GM18858 (cell line): ENCODE measurements at regions not wholly inside any gene's neighbourhood (a gene's known extent, or its start where the extent isn't known, plus 50 kb on each side); places are given as distances from the start of the nearest gene placed in this dataset.
A peak's percentile ranks its signal among the peaks of the same experiment; 100 is the strongest.
"Not testable (repeated sequence)": the region's sequence is repeated elsewhere in the genome, so short reads cannot be mapped to it uniquely, and the experiment has no call there.

ENCODE experiments used
- ATAC-seq: cut with Tn5 transposase; IDR thresholded peaks from one replicate; pipeline ENCODE4 v1.9.1; 2021; ENCODE audit not compliant: unreplicated experiment

DNA sequence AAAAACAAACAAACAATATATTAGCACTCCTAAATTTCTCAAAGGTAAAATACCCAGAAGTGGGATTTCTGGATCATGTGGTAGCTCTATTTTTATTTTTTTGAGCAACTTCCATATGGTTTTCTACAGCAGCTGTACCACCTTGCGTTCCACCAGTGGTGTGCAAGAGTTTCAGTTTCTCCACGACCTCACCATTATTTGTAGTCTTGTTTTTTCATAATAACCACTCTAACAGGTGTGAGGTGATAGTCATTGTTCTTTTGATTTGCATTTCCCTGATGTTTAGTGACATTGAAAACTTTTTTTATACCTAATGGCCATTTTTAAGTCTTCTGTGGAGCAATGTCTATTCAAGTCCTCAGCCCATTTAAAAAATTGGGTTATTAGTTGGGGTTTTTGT, 127.3 kb upstream of the SLC38A2 start:
- ATAC-seq = peak; percentile 87

DNA sequence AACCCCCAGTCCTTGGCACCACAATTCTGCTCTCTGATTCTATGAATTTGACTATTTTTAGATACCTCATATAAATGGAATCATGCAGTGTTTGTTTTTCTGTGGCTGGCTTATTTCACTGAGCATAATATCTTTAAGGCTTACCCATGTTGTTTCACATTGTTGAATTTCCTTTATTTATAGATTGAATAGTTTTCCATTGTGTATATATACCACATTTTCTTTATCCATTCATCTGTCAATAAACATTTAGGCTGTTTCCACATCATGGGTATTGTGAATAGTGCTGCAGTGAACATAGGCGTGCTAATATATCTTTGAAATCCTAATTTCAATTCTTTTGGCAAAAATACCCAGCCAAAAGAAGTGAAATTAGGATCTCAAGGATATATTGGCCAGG, 126.7 kb upstream of the SLC38A2 start:
- no peak for ATAC-seq

DNA sequence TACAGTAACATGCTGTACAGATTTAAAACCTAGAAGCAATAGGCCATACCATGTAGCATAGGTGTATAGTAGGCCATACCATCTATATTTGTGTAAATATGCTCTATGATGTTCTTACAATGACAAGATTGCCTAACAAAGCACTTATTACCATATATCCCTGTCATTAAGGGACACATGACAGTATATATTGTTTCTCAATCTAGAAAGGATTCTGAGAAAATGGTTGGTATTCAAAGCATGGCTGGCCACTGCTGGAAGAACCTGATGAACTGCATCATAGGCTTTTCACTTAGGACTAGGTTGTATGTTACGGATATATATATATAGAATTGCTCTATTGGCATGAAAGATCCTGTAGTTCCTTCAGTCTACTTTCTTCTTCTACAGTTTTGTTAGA, 125.2 kb upstream of the SLC38A2 start:
- ATAC-seq = no peak

DNA sequence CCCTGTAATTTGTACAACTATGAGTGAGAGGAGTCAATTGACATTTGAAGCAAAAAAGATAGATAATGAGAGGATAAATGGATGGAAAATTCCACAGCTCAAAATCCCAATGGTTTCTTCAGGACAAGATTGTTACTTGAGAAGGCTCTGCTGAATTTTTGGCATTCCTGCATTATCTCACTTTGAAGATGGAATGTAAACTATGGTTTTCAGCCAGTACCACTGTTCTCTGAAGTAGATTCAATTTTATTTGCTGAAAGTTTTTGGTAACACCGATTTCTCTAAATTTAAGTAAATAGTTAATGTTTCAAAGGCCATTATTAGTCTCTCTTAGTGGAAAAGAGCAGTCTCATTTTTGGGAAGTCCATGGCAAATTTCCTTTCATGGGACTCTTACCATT, 121.9 kb upstream of the SLC38A2 start:
- no peak for ATAC-seq

DNA sequence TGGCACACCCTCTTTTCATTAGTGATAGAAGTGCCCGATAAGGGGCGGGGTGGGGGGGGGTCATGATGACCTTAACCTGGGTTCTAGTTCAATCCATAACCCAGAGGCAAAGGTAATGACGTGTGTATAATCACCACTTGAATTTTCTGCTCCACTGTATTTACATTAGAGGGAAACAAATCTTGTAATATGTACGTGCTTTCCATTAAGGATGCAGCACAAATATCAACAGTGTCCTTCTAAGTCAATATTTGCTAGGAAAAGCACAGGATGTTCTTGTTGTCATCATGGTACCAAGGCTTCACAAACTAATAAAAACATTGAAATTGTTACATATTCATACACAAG, 121.2 kb upstream of the SLC38A2 start:
- ATAC-seq = no peak

DNA sequence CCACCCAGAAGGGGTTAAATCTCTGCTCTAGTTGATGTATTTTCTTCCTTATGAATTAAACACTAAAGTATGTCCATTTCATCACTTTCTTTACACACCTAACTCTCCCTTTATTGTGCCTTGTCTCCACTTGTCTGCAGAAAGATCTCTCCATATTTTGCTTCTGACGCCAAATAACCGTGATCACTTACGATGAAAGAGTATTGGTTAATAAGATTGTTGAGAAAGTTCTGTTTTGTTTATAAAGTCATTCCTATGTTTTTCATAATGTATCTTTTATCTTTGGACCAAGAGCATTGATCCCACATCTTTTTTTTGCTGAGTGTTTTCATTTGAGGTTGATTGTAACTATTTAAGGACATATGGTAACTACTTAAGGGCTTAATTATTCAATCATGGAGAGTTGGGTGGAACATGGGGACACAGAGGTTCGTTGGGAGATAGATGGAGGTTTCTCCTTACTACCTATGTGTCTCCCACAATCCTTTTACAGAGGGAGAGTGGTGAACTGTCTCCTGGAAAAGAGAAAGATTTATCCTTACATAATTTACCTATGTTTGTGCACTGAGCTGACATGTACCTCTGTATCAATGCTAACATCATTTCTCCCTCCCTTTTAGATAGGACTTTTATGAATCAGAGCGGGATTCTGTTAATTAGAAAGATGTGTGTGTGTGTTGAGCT, 120.7 kb upstream of the SLC38A2 start:
- no peak for ATAC-seq

DNA sequence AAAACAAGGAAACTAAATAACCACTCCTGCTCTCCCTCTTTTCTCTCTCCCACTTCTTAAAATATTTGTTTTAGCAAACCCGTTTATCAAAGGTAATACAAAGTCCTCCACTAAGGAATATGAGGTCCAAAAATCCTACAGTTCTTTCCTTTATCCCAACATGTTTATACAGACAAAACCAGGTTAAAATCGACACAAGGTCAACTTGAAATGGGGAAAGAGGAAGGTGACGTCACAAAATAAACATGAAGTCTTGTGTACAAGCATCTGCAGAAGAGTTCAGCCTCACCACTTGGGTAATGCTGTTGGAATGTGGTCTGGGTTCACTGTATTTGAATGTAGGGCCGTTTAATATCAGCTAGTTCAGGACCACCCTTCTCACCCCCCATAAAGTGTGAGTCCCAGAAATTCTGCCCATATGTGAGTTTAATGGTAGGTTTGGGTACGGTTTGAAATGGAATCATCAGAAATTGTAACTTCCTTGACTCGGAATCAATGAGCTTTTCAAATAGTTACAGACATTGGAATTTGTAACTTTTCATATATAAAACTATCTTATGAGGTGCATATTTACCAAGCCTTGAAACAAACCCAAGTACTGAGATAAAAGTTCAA, 120.0 kb upstream of the SLC38A2 start:
- ATAC-seq = no peak

DNA sequence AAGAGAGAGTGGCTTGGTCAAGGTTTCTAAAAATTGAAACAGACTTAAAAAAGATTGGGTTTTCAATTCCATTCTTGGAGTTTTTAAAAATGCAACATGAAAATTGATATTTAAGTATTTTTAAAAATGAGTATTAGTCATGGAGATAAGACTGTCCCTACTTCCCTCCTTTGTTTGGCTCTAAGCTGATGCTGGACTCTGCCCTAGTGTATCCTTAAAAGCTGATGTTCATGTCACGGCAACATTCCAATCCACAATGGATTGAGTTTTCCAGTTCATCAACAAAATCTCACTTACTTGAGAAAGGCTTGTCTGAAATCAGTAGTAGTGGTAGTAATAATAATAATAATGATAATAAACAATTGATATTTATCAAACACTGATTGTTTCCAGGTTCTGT, 119.0 kb upstream of the SLC38A2 start:
- ATAC-seq = no peak

DNA sequence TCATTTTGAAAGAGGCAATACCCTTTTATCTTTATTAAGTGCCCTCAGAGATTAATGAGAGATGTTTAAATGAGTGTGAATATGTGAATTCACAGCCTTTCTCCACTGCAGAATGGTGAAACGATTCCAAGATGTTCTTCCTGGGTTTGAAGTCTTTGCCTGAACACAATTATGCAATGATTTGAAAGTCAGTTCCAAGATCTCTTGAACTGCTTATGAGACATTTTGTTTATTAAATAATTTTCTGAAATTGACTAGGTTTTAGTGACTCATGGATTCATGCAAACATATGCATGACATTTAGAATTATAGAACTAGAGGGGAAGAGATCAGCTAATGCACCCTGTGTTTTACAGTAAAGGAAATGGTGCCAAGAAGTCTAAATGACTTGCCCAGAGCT, 118.1 kb upstream of the SLC38A2 start:
- ATAC-seq = no peak

DNA sequence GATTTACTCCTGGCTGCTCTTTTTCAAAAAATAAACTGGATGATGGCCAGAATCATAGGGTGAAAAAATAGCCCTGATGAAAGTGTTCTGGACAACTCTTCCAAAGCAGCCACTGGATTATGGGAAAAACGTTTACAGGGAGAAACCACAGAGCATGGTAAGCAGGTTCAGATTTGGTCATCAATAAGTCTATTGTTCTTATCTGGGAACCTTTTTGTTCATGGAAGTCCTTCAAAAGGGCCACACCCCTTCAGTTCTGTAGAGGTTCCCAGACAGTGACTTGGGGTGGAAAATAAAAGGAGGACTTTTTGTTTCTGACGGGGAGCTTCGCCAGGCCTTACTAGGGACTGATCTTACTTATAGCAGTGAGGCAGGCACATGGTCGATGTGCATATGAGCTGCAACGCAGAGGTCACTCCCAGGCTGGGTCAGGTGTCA, 117.4 kb upstream of the SLC38A2 start:
- ATAC-seq = no peak

DNA sequence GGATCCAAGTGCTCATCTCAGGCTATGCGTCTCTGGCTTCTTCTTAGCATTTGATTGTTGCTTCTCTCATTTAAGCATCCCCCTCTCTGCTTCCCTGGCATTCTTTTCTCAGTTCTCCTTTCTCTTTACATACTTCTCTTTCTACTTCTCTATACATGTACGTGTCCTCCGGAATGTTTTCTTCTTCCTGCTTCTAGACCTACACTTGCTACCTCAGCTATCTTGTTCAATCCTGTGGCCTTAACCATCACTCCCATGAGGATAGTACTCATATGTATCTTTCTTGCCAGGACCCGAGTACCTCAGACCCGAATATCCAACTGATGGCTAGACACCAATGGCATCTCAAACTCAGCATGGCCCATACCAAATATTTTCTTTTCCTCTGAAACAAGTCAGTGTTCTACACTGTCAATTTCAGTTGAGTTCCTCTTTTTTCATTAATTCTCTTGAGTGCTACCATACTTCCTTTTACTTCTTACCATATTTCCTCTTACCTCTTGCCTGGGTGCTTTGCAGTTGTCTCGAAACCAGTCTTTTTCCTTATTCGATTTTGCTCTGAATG, 115.1 kb upstream of the SLC38A2 start:
- ATAC-seq = peak; percentile 57

DNA sequence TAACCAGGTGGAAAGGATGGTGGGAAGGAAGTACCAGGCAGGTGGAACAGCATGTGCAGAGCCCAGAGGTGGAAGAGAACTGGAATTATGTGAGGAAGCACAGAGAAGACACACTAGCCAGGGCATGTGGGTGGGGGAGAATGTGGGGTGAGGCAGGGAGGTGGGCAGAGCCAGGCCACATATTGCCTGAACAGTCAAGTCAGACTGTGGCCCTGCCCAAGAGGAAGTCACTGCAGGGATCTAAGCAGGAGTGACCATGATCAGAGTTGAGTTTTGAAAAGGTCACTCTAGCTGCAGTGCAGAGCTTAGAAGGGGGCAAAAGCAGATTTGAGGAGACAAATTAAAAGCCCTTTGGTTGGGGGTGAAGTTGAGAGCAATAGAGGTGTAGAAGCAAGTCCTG, 114.0 kb upstream of the SLC38A2 start:
- ATAC-seq = no peak

DNA sequence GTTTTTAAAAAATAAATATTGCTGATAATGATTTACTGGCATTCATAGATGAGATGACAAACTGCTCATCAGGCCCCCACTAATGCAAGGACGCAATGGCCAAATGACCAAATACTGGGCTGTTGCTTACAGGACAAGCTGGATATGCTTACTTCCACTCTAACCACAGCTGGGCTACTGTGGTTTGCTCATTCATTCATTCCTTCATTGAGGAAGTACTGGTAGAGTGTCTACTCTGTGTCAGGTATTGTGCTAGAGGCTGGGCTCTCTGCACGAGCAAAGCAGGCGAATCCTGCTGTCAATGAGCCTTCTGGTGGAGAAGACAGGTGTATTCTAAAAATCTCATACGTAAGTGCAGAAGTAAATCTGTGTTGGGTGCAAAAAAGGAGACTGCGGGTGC, 113.3 kb upstream of the SLC38A2 start:
- ATAC-seq = no peak

DNA sequence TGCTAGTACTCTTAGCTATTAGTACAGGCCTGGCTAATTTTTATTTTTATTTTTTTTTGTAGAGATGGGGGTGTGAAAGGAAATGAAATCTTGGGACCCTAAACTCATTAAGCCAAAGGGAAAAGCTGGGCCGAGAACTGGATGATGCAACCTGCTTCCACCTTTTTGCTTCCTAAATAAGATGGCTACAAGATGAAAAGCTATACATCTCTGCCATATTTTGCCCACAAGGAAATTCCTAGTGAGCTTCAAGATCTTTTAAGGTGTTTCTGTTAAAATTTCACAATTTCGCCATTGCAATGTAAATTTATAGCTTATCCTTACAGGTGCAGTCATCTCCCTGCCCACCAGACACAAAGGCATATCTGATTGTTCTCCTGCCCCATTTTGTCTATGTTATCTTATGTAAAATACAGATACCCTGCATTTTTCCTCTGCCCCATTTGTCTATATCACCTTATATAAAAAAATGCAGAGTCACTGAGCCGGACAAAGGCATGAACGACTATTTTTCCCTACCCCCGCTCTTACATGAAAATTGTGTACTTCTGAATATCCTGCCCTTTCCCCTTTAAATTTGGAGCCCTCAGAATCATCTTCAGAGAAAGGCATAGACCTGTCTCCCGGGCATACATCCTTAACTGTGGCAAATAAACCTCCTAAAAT, 112.0 kb upstream of the SLC38A2 start:
- no peak for ATAC-seq

DNA sequence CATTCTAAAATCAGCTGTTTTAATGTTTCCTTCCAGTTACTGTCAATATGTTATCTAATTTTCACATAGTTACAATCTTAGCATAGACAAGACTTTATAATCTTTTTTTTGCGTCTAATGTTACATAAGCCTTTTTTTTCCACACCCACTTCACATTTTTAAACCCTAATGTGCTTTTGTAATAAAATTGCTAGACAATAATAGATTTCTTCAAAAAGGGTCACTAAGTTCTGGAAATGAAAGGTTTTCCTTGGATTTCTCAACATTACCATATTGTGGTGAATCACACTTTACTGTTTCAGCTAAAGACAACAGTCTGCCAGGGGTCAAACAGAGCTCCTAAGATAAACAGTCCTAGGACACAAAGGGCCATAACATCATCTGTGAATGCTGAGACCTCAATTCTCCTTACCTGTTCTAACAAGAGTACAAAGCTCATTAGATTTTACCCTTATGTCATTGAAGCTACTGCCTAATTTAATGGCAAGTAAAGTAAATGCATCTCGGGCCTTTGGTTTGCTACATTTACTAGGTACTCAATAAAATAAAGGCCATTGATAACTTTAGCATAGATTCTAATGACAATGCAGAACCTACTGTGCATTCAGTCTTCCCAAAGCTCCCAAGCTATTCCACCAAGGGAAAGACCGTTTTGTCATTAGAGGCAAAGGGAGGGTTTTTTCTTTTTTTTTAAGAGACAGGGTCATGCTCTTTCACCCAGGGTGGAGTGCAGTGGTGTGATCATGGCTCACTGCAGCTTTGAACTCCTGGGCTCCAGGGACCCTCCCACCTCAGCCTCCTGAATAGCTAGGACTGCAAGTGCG, 111.2 kb upstream of the SLC38A2 start:
- no peak for ATAC-seq

DNA sequence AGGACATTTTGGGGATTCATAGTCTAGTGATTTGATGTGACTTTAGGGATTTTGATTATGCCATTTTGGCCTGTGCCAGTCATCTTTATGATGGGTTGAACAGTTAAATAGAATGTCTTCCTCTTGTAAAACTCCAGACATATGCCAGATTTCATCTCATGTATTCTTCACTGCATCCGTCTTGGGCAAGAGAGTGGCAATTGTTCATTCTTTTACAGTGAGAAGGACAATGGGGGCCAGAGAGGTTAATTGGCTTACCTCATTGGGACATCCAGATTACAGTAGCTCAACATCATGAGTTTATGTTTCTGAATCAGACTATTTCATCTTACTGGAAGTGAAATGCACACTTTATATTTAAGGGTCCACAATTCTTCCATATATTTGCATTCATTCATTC, 108.2 kb upstream of the SLC38A2 start:
- ATAC-seq = no peak

DNA sequence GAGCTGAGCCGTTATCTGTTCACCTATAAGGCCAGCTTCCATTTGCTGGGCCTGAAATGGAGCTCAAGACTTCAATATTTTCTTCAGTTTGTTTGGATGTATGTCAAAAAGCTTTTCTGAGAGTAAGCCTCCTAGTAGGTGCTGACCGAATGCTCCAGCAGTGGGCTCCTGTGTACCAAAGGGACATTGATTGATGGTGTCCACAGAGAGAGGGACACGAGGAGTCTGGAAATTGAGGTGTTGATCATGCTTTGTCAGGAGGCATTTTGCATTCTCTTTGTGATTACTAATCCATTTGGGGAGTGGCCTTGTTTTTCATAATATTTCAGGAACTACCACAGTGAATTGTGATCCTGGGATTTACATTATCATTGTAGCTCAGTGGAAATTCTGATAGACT, 107.7 kb upstream of the SLC38A2 start:
- no peak for ATAC-seq

DNA sequence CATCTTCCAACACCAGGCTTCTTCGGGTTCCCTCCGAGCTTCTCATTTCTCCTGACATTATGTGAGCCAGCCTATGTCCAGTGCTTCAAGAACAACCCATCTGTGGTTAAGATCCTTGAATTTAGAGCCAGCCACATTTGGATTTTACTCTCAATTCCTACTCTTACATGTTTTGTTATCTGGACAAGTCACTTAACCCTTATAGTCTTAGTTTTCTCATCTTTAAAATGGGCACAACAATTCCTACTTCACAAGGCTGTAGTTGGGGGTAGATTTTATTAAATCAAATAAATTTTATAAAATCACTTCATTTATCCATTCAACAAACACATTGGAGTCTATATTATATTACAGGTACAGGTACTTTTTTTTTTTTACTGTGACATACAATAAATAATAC, 105.5 kb upstream of the SLC38A2 start:
- ATAC-seq = no peak

DNA sequence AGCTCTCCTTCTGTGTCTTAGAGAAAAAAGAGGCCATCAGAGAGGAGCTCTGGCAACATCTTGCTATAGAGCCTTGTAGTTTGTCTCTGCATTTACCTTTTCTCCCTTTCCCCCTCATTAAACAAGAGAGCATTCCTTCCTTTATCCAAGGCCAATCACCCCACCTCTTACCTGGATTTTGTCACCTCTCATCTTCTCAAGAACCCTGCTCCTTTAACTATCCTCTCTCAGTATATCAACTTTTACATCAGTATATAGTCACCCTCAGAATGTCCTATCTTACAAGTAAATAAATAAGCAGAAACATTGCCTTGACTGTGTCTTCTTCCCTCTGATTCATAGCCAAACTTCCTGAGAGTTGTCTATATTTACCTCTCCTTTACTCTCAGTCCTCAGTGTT, 105.0 kb upstream of the SLC38A2 start:
- no peak for ATAC-seq

DNA sequence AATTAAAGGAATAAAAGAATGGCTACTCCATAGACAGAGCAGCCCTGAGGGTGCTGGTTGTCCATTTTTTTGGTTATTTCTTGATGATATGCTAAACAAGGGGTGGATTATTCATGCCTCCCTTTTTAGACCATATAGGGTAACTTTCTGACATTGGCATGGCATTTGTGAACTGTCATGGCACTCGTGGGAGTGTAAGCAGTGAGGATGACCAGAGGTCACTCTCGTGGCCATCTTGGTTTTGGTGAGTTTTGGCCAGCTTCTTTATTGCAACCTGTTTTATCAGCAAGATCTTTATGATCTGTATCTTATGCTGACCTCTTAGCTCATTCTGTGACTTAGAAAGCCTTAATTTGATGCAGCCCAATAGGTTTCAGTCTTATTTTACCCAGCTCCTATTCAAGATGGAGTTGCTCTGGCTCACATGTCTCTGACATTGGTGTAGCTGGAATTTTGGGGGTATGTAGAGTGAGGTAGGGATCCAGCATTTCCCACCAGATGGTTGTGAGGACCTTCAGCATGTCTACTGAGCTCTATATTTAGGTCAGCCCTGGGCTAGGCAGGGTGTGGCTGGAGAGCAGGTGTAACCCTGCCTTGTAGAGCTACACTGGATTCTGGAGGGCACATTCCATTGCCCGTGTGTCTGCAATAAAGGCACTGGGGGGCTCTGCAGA, 103.5 kb upstream of the SLC38A2 start:
- no peak for ATAC-seq

DNA sequence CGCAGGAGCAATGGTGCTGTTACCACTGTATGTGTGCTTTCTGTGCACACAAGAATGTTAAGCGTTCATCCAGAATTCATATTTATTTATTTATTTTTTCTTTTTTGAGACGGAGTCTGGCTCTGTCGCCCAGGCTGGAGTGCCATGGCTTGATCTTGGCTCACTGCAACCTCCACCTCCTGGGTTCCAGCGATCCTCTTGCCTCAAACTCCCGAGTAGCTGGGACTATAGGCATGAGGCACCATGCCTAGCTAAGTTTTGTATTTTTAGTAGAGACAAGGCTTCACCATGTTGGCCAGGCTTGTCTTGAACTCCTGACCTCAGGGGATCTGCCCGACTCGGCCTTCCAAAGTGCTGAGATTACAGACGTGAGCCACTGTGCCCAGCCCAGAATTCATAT, 101.8 kb upstream of the SLC38A2 start:
- ATAC-seq = not testable (repeated sequence)
